ENCODE measurements at regions not wholly inside any gene's neighbourhood (a gene's known extent, or its start where the extent isn't known, plus 50 kb on each side); places are given as distances from the start of the nearest gene placed in this dataset.

- Histone ChIP-seq H3K27ac (ENCODE audit: low read depth, low read length) (no peak overlapping the region), H3K27me3 (ENCODE audit: control insufficient read depth, insufficient read depth, low read length, poor library complexity, severe bottlenecking) (no peaks in the 10 kb centered on the region), H3K4me3 (ENCODE audit: low read length) (no peak overlapping the region), H3K36me3 (ENCODE audit: control insufficient read depth, insufficient read depth, low read length) (peaks cover 62% of the 10 kb centered on the region), H3K9me3 (ENCODE audit: control insufficient read depth, low read length) (no peaks in the 10 kb centered on the region), H3K4me1 (ENCODE audit: control insufficient read depth, insufficient read depth, low read length) (no peaks in the 10 kb centered on the region), H3K9ac (ENCODE audit: extremely low read depth, low read length, poor library complexity, severe bottlenecking) (no peak overlapping the region)
- Mint-ChIP-seq H3K9me3 (no peaks in the 10 kb centered on the region), H3K4me1 (no peaks in the 10 kb centered on the region), H3K36me3 (ENCODE audit: low read depth) (peaks cover 59% of the 10 kb centered on the region), H3K27ac (no peak overlapping the region), H3K4me3 (no peak overlapping the region), H3K27me3 (ENCODE audit: insufficient read depth) (no peaks in the 10 kb centered on the region)
- DNase-seq: no peak
- TF ChIP-seq CTCF (conservative IDR thresholded peaks at IDR 0.05): no peak
- WGBS, 2 experiments (ENCODE audit: insufficient coverage in 1 of 2, insufficient read length in 1 of 2): 89 to 95% methylated on average over 3 of the region's 3 CpGs
Measured at GRCh38 chr15:62799919-62800318, 242.6 kb upstream of the TPM1 start.

GRCh38 chr15:62802612-62803011 is 239.9 kb upstream of the TPM1 start:
- no peaks in the 10 kb centered on the region for H3K9me3 Mint-ChIP-seq
- Histone ChIP-seq H3K4me1 (ENCODE audit: control insufficient read depth, insufficient read depth, low read length) (no peaks in the 10 kb centered on the region), H3K9ac (ENCODE audit: extremely low read depth, low read length, poor library complexity, severe bottlenecking) (no peak overlapping the region), H3K9me3 (ENCODE audit: control insufficient read depth, low read length) (no peaks in the 10 kb centered on the region), H3K36me3 (ENCODE audit: control insufficient read depth, insufficient read depth, low read length) (peaks cover 78% of the 10 kb centered on the region), H3K27me3 (ENCODE audit: control insufficient read depth, insufficient read depth, low read length, poor library complexity, severe bottlenecking) (no peaks in the 10 kb centered on the region), H3K27ac (ENCODE audit: low read depth, low read length) (no peak overlapping the region), H3K4me3 (ENCODE audit: low read length) (no peak overlapping the region)
- H3K27me3 Mint-ChIP-seq (ENCODE audit: insufficient read depth): peaks cover 2% of the 10 kb centered on the region
- no peak for TF ChIP-seq CTCF (conservative IDR thresholded peaks at IDR 0.05)
- H3K4me1 Mint-ChIP-seq: no peaks in the 10 kb centered on the region
- no peak overlapping the region for H3K27ac Mint-ChIP-seq
- WGBS, 2 experiments (ENCODE audit: insufficient coverage in 1 of 2, insufficient read length in 1 of 2): 86% methylated on average over 2 of the region's 2 CpGs; no CpG with 5 or more reads in 1 of the 2 experiments
- DNase-seq: no peak
- no peak overlapping the region for H3K4me3 Mint-ChIP-seq
- H3K36me3 Mint-ChIP-seq (ENCODE audit: low read depth): peaks cover 66% of the 10 kb centered on the region

- Mint-ChIP-seq H3K27me3 (ENCODE audit: insufficient read depth) (peaks cover 2% of the 10 kb centered on the region), H3K36me3 (ENCODE audit: low read depth) (peaks cover 53% of the 10 kb centered on the region), H3K4me3 (no peak overlapping the region), H3K27ac (no peak overlapping the region), H3K4me1 (no peaks in the 10 kb centered on the region), H3K9me3 (no peaks in the 10 kb centered on the region)
- no peaks in the 10 kb centered on the region for H3K27me3 ChIP-seq (ENCODE audit: control insufficient read depth, insufficient read depth, low read length, poor library complexity, severe bottlenecking)
- no peak for DNase-seq
- peaks cover 83% of the 10 kb centered on the region for H3K36me3 ChIP-seq (ENCODE audit: control insufficient read depth, insufficient read depth, low read length)
- no peak overlapping the region for H3K4me3 ChIP-seq (ENCODE audit: low read length)
- no peak overlapping the region for H3K9ac ChIP-seq (ENCODE audit: extremely low read depth, low read length, poor library complexity, severe bottlenecking)
- WGBS, 2 experiments (ENCODE audit: insufficient coverage in 1 of 2, insufficient read length in 1 of 2): 97 to 98% methylated on average over 5 of the region's 5 CpGs
- no peaks in the 10 kb centered on the region for H3K9me3 ChIP-seq (ENCODE audit: control insufficient read depth, low read length)
- H3K27ac ChIP-seq (ENCODE audit: low read depth, low read length): no peak overlapping the region
- TF ChIP-seq CTCF (conservative IDR thresholded peaks at IDR 0.05): no peak
- no peaks in the 10 kb centered on the region for H3K4me1 ChIP-seq (ENCODE audit: control insufficient read depth, insufficient read depth, low read length)
Measured at GRCh38 chr15:62803856-62804400, 238.6 kb upstream of the TPM1 start.

All from endodermal cell (in vitro differentiated cells).